Peyer's patch (tissue), 4 donors: ENCODE measurements at regions not wholly inside any gene's neighbourhood (a gene's known extent, or its start where the extent isn't known, plus 50 kb on each side); places are given as distances from the start of the nearest gene placed in this dataset.

Experiments
- POLR2A ChIP-seq, 2 donors: fragments of 450-650 bp; IDR thresholded peaks; one replicate each; pipeline ENCODE4 v1.5.1; 2017; ENCODE audit warnings: antibody characterized with exemption in 2 of 2, mild to moderate bottlenecking in 2 of 2, moderate library complexity in 2 of 2
- TF ChIP-seq, protein P1 (sequence below), 6 experiments: fragments of 450-650 bp in 4 of 6; fragments of 200-600 bp in 2 of 6; sonication (generic) in 1 of 6; IDR thresholded peaks; one replicate each; pipeline ENCODE4 v1.5.1; 2017 to 2019; ENCODE audit warnings: antibody characterized with exemption in 6 of 6, mild to moderate bottlenecking in 3 of 6, moderate library complexity in 1 of 6

DNA sequence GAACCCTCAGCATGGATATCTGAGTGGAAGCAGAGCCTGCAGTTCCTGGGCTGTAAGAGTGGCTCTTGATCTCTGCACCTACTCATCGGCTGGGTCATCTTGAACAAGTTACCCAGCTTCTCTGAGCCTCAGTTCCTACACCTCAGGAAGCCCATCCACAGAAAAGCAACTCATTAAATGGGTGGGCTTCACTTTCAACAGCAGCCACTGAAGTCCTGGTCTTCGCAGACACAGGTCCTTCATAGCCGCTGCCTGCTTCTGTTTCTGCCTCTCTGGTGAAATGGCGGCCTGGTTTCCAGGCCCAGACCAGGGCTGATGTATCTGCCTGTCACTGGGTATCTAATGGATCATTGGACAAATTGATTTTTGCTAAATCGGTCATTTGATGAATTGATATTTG is 571.4 kb downstream of the PTPRU start:
- TF ChIP-seq, protein P1, sequence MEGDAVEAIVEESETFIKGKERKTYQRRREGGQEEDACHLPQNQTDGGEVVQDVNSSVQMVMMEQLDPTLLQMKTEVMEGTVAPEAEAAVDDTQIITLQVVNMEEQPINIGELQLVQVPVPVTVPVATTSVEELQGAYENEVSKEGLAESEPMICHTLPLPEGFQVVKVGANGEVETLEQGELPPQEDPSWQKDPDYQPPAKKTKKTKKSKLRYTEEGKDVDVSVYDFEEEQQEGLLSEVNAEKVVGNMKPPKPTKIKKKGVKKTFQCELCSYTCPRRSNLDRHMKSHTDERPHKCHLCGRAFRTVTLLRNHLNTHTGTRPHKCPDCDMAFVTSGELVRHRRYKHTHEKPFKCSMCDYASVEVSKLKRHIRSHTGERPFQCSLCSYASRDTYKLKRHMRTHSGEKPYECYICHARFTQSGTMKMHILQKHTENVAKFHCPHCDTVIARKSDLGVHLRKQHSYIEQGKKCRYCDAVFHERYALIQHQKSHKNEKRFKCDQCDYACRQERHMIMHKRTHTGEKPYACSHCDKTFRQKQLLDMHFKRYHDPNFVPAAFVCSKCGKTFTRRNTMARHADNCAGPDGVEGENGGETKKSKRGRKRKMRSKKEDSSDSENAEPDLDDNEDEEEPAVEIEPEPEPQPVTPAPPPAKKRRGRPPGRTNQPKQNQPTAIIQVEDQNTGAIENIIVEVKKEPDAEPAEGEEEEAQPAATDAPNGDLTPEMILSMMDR (IDR thresholded peaks at IDR 0.05) = no peak
- no peak for TF ChIP-seq POLR2A (IDR thresholded peaks at IDR 0.05)
